ENCODE measurements at regions not wholly inside any gene's neighbourhood (a gene's known extent, or its start where the extent isn't known, plus 50 kb on each side); places are given as distances from the start of the nearest gene placed in this dataset.
"Not testable (repeated sequence)": the region's sequence is repeated elsewhere in the genome, so short reads cannot be mapped to it uniquely, and the experiment has no call there.

GRCh38 chr22:25447067-25447685 lies 117.3 kb upstream of the GRK3 start:
- H3K4me1 Mint-ChIP-seq (ENCODE audit: low read depth in 2 of 2): peaks cover 28 to 31% of the 10 kb centered on the region in 2 donors
- peak overlapping the region; percentile 92 to 98 for H3K27ac Mint-ChIP-seq
- no peaks in the 10 kb centered on the region for H3K27me3 Mint-ChIP-seq
- no peak for DNase-seq (ENCODE audit: low spot score)
- ATAC-seq: no peak
- peak overlapping the region; percentile 82 for H3K4me3 Mint-ChIP-seq
- no peaks in the 10 kb centered on the region for H3K9me3 Mint-ChIP-seq
- peaks cover 9% of the 10 kb centered on the region for H3K36me3 Mint-ChIP-seq

- peaks cover 35 to 38% of the 10 kb centered on the region in 2 donors for H3K4me1 Mint-ChIP-seq (ENCODE audit: low read depth in 2 of 2)
- ATAC-seq: peak; percentile 95 to 96
- peak overlapping the region; percentile 82 for H3K4me3 Mint-ChIP-seq
- peak; percentile 94 for DNase-seq (ENCODE audit: low spot score)
- no peaks in the 10 kb centered on the region for H3K9me3 Mint-ChIP-seq
- H3K36me3 Mint-ChIP-seq: peaks cover 9% of the 10 kb centered on the region
- peak overlapping the region; percentile 92 to 98 for H3K27ac Mint-ChIP-seq
- H3K27me3 Mint-ChIP-seq: no peaks in the 10 kb centered on the region
Observed at GRCh38 chr22:25447686-25448434, 116.6 kb upstream of the GRK3 start.

- Mint-ChIP-seq H3K36me3 (peaks cover 9% of the 10 kb centered on the region), H3K27ac (peak overlapping the region; percentile 92 to 98), H3K4me1 (ENCODE audit: low read depth in 2 of 2) (peaks cover 36 to 40% of the 10 kb centered on the region in 2 donors), H3K27me3 (no peaks in the 10 kb centered on the region), H3K9me3 (no peaks in the 10 kb centered on the region), H3K4me3 (peak overlapping the region; percentile 82)
- ATAC-seq: peak; percentile 49 to 62
- DNase-seq (ENCODE audit: low spot score): no peak
Observed at GRCh38 chr22:25448435-25449051, 115.9 kb upstream of the GRK3 start.

GRCh38 chr22:25449781-25450317 lies 114.6 kb upstream of the GRK3 start:
- Mint-ChIP-seq H3K9me3 (no peaks in the 10 kb centered on the region), H3K4me3 (peak overlapping the region; percentile 82), H3K27ac (peak overlapping the region in 1 of 2 donors; percentile 98), H3K27me3 (no peaks in the 10 kb centered on the region), H3K36me3 (peaks cover 13% of the 10 kb centered on the region), H3K4me1 (ENCODE audit: low read depth in 2 of 2) (peaks cover 36 to 44% of the 10 kb centered on the region in 2 donors)
- no peak for DNase-seq (ENCODE audit: low spot score)
- ATAC-seq: no peak

- H3K36me3 Mint-ChIP-seq: peaks cover 16% of the 10 kb centered on the region
- H3K4me1 Mint-ChIP-seq (ENCODE audit: low read depth in 2 of 2): peaks cover 36 to 48% of the 10 kb centered on the region in 2 donors
- peak overlapping the region; percentile 24 to 62 for H3K27ac Mint-ChIP-seq
- peak overlapping the region; percentile 18 for H3K4me3 Mint-ChIP-seq
- no peak for DNase-seq (ENCODE audit: low spot score)
- H3K9me3 Mint-ChIP-seq: no peaks in the 10 kb centered on the region
- ATAC-seq: no peak
- no peaks in the 10 kb centered on the region for H3K27me3 Mint-ChIP-seq
Observed at GRCh38 chr22:25451480-25452114, 112.9 kb upstream of the GRK3 start.

GRCh38 chr22:25452116-25452700 lies 112.3 kb upstream of the GRK3 start:
- Mint-ChIP-seq H3K27me3 (no peaks in the 10 kb centered on the region), H3K27ac (peak overlapping the region; percentile 24 to 33), H3K9me3 (no peaks in the 10 kb centered on the region), H3K4me3 (no peak overlapping the region), H3K4me1 (ENCODE audit: low read depth in 2 of 2) (peaks cover 36 to 50% of the 10 kb centered on the region in 2 donors), H3K36me3 (peaks cover 17% of the 10 kb centered on the region)
- DNase-seq (ENCODE audit: low spot score) (no peak), ATAC-seq (no peak)

GRCh38 chr22:25453058-25453457 lies 111.4 kb upstream of the GRK3 start:
- Mint-ChIP-seq H3K9me3 (no peaks in the 10 kb centered on the region), H3K4me3 (no peak overlapping the region), H3K36me3 (peaks cover 17% of the 10 kb centered on the region), H3K27ac (peak overlapping the region in 1 of 2 donors; percentile 33), H3K4me1 (ENCODE audit: low read depth in 2 of 2) (peaks cover 36 to 45% of the 10 kb centered on the region in 2 donors), H3K27me3 (no peaks in the 10 kb centered on the region)
- ATAC-seq: no peak
- DNase-seq (ENCODE audit: low spot score): no peak

- H3K27me3 Mint-ChIP-seq: no peaks in the 10 kb centered on the region
- H3K4me3 Mint-ChIP-seq: no peak overlapping the region
- ATAC-seq (no peak), DNase-seq (ENCODE audit: low spot score) (no peak)
- H3K36me3 Mint-ChIP-seq: peaks cover 17% of the 10 kb centered on the region
- H3K27ac Mint-ChIP-seq: no peak overlapping the region
- H3K9me3 Mint-ChIP-seq: no peaks in the 10 kb centered on the region
- H3K4me1 Mint-ChIP-seq (ENCODE audit: low read depth in 2 of 2): peaks cover 36 to 45% of the 10 kb centered on the region in 2 donors
Observed at GRCh38 chr22:25453557-25453956, 110.9 kb upstream of the GRK3 start.

- H3K4me1 Mint-ChIP-seq (ENCODE audit: low read depth in 2 of 2): peaks cover 15 to 25% of the 10 kb centered on the region in 2 donors
Observed at GRCh38 chr22:25456300-25457043, 108.0 kb upstream of the GRK3 start.

GRCh38 chr22:25458631-25459030 lies 105.8 kb upstream of the GRK3 start:
- H3K27me3 Mint-ChIP-seq; ATAC-seq; H3K27ac Mint-ChIP-seq; H3K4me3 Mint-ChIP-seq; H3K9me3 Mint-ChIP-seq; DNase-seq (ENCODE audit: low spot score): not testable (repeated sequence)
- Mint-ChIP-seq H3K36me3 (peaks cover 24% of the 10 kb centered on the region), H3K4me1 (ENCODE audit: low read depth in 2 of 2) (peaks cover 0 to 13% of the 10 kb centered on the region in 2 donors)

More at GRCh38 chr22:25456300-25457043, 108.0 kb upstream of the GRK3 start:
- peaks cover 29% of the 10 kb centered on the region for H3K36me3 Mint-ChIP-seq
- not testable (repeated sequence) for H3K4me3 Mint-ChIP-seq; H3K27me3 Mint-ChIP-seq; DNase-seq (ENCODE audit: low spot score); H3K27ac Mint-ChIP-seq; H3K9me3 Mint-ChIP-seq; ATAC-seq

- not testable (repeated sequence) for H3K4me3 Mint-ChIP-seq; H3K27me3 Mint-ChIP-seq; ATAC-seq; DNase-seq (ENCODE audit: low spot score); H3K27ac Mint-ChIP-seq; H3K9me3 Mint-ChIP-seq
- peaks cover 0 to 13% of the 10 kb centered on the region in 2 donors for H3K4me1 Mint-ChIP-seq (ENCODE audit: low read depth in 2 of 2)
- H3K36me3 Mint-ChIP-seq: peaks cover 21% of the 10 kb centered on the region
Observed at GRCh38 chr22:25460682-25461081, 103.8 kb upstream of the GRK3 start.

- peaks cover 21% of the 10 kb centered on the region for H3K36me3 Mint-ChIP-seq
Observed at GRCh38 chr22:25461301-25461700, 103.2 kb upstream of the GRK3 start.

More at GRCh38 chr22:25461301-25461700, 103.2 kb upstream of the GRK3 start:
- Mint-ChIP-seq H3K27ac (peak overlapping the region in 1 of 2 donors; percentile 11), H3K9me3 (no peaks in the 10 kb centered on the region), H3K27me3 (no peaks in the 10 kb centered on the region), H3K4me1 (ENCODE audit: low read depth in 2 of 2) (peaks cover 0 to 15% of the 10 kb centered on the region in 2 donors), H3K4me3 (no peak overlapping the region)
- ATAC-seq (no peak), DNase-seq (ENCODE audit: low spot score) (no peak)
